RWPE1 (cell line): ENCODE measurements at regions not wholly inside any gene's neighbourhood (a gene's known extent, or its start where the extent isn't known, plus 50 kb on each side); places are given as distances from the start of the nearest gene placed in this dataset.
A peak's percentile ranks its signal among the peaks of the same experiment; 100 is the strongest.

Source experiments
- CTCF ChIA-PET: fragments of 350-600 bp; sonication (Branson Sonifier 250); formaldehyde crosslinking; extraction: SDS; loops from one replicate; lab custom pipeline; 2021; lab: Yijun Ruan, JAX
- POLR2A ChIA-PET: fragments of 400-600 bp; formaldehyde crosslinking; extraction: SDS; loops from one replicate; lab custom pipeline; 2020; ENCODE audit warnings: antibody characterized with exemption; ENCODE audit not compliant: low non-redundant PET; lab: Yijun Ruan, JAX
- DNase-seq: peaks from one replicate; pipeline ENCODE4 v3.0.0; 2012; ENCODE audit warnings: low spot score
- H3K27ac ChIP-seq: fragments of 450-650 bp; 2 replicates; pipeline ENCODE4 v1.5.1; 2017
- TF ChIP-seq, protein P1 (sequence below): fragments of 450-650 bp; conservative IDR thresholded peaks from 2 replicates; pipeline ENCODE4 v1.5.1; 2017; ENCODE audit warnings: low read depth, mild to moderate bottlenecking

DNA sequence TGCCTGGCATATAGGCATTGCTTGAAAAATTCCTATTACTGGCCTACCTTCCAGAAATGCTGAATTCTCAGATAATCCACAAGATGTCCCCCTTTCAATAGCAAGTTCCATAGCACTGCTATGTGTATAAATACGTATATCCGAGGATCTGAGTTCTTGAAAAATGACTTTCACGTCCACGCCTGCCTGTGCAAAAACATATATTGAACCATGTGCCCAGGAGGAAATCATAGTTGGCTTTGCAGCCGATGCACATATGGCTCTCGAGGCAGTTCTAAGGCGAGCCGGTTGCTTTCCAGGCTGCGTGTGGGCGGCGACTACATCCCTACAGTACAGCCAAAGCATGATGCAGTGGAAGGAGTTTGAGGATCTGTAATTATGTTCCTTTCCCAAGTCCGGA, 55.4 kb upstream of the ESX1 start:
- CTCF ChIA-PET = no interaction called here
- DNase-seq = peak; percentile 20
- no peak overlapping the region for H3K27ac ChIP-seq
- POLR2A ChIA-PET = no interaction called here
- TF ChIP-seq, protein P1, sequence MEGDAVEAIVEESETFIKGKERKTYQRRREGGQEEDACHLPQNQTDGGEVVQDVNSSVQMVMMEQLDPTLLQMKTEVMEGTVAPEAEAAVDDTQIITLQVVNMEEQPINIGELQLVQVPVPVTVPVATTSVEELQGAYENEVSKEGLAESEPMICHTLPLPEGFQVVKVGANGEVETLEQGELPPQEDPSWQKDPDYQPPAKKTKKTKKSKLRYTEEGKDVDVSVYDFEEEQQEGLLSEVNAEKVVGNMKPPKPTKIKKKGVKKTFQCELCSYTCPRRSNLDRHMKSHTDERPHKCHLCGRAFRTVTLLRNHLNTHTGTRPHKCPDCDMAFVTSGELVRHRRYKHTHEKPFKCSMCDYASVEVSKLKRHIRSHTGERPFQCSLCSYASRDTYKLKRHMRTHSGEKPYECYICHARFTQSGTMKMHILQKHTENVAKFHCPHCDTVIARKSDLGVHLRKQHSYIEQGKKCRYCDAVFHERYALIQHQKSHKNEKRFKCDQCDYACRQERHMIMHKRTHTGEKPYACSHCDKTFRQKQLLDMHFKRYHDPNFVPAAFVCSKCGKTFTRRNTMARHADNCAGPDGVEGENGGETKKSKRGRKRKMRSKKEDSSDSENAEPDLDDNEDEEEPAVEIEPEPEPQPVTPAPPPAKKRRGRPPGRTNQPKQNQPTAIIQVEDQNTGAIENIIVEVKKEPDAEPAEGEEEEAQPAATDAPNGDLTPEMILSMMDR = peak; percentile 45

DNA sequence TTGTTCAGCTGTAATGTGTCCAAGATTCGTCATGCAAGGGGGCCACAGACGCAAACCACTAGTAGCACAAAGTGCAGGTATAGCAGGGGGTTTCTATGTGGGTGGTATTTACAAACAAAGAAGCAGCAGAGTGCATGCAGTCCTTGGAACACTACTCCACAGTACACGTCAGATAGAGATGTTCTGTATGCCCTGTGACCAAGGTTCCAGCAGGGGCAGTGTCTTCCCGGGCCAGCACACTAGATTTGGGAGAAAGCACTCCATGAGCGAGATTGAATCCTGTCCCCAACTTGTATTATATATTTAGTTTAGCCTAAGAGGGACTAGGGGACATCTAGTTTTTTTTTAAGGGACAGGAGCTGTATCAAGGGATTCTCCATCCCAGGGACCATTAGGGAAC, 54.4 kb upstream of the ESX1 start:
- TF ChIP-seq, protein P1 = no peak
- CTCF ChIA-PET = no interaction called here
- POLR2A ChIA-PET = no interaction called here
- DNase-seq = no peak
- H3K27ac ChIP-seq = no peak overlapping the region

DNA sequence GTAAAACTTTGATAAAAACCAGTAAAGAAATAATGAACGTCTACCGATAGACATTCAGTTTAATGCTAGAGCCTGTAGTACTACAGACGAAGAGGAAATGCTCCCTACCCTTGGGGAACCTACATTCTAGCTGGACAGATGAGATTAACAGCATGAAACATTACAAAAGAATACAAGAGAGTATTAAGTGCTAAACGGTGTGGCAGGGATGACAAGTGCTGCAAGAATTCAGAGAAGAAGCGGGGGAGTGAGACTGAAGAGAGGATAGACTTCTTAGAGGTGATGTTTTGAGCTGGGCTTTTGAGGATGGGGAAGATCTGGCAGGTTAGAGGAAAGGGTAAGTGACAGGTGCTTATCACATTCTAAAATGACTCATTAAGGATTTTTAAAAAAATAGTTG, 52.6 kb upstream of the ESX1 start:
- TF ChIP-seq, protein P1 = no peak
- no peak for DNase-seq
- CTCF ChIA-PET = no interaction called here

DNA sequence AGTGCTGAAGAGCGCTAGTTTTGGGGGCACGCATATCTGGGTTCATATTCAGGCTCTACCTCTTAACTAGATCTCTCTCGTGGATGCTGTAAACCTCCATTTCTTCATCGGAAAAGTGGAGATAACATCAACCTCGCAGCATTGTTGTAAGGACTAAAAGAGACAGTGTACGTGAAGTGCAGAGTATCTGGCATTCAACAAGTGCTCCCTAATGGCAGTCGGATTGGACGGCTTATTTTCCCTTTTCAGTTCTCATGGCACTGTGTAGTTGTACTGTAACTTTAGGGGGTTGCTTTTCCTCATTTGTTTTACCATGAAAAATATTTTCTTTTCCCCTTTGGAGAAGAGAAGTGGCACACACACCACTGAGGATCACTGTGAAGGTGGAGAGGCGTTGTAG, 51.4 kb upstream of the ESX1 start:
- POLR2A ChIA-PET = no interaction called here
- TF ChIP-seq, protein P1 = no peak
- no peak for DNase-seq
- CTCF ChIA-PET = no interaction called here
- no peak overlapping the region for H3K27ac ChIP-seq

More for the DNA sequence above, 52.6 kb upstream of the ESX1 start:
- POLR2A ChIA-PET = no interaction called here
- H3K27ac ChIP-seq = no peak overlapping the region
